Duodenal mucosa (tissue), 2 donors: ENCODE measurements at regions not wholly inside any gene's neighbourhood (a gene's known extent, or its start where the extent isn't known, plus 50 kb on each side); places are given as distances from the start of the nearest gene placed in this dataset.

Experiments used
- H3K27ac ChIP-seq: one replicate; pipeline ENCODE4 v1.7.0; 2013; ENCODE audit warnings: low read depth, low read length
- H3K27me3 ChIP-seq, 2 donors: one replicate each; pipeline ENCODE4 v1.7.0; 2013; ENCODE audit warnings: low read length in 2 of 2, control low read depth in 1 of 2; ENCODE audit not compliant: insufficient read depth in 2 of 2, control insufficient read depth in 1 of 2
- H3K36me3 ChIP-seq, 2 donors: one replicate each; pipeline ENCODE4 v1.7.0; 2013; ENCODE audit warnings: low read length in 2 of 2, control low read depth in 1 of 2; ENCODE audit not compliant: insufficient read depth in 2 of 2, control insufficient read depth in 1 of 2
- H3K4me1 ChIP-seq, 2 donors: one replicate each; pipeline ENCODE4 v1.7.0; 2013; ENCODE audit warnings: low read length in 2 of 2, control low read depth in 1 of 2; ENCODE audit not compliant: insufficient read depth in 2 of 2, control insufficient read depth in 1 of 2
- H3K4me3 ChIP-seq, 2 donors: one replicate each; pipeline ENCODE4 v1.7.0; 2013; ENCODE audit warnings: low read length in 2 of 2, low read depth in 1 of 2
- H3K9ac ChIP-seq, 2 donors: one replicate each; pipeline ENCODE4 v1.7.0; 2013; ENCODE audit warnings: low read length in 2 of 2, low read depth in 1 of 2
- H3K9me3 ChIP-seq, 2 donors: one replicate each; pipeline ENCODE4 v1.7.0; 2013; ENCODE audit warnings: low read length in 2 of 2, control low read depth in 1 of 2; ENCODE audit not compliant: control insufficient read depth in 1 of 2

DNA sequence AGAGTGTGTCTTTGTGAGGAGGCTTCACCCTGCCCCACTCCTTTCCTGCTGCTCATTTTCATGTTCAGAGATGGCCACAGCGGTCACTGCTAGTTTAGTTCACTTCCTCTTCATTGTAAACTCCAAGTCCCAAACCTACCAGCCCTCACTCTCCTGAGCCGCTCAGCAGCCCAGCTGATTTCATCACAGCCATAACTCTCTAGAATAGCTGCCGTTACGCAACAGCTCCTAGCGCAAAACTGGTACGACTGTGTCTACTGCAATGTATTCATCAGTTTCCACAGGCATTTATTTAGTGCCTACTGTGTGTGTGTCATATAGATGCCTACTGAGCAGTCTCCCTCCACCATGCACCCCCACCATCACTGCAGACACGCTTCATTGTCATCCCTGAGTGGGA is 233.5 kb upstream of the RPL38 start:
- Histone ChIP-seq H3K27ac (no peak overlapping the region), H3K36me3 (no peaks in the 10 kb centered on the region), H3K4me3 (no peak overlapping the region), H3K9me3 (no peaks in the 10 kb centered on the region), H3K4me1 (no peaks in the 10 kb centered on the region), H3K27me3 (peaks cover 3 to 24% of the 10 kb centered on the region in 2 donors), H3K9ac (no peak overlapping the region)

DNA sequence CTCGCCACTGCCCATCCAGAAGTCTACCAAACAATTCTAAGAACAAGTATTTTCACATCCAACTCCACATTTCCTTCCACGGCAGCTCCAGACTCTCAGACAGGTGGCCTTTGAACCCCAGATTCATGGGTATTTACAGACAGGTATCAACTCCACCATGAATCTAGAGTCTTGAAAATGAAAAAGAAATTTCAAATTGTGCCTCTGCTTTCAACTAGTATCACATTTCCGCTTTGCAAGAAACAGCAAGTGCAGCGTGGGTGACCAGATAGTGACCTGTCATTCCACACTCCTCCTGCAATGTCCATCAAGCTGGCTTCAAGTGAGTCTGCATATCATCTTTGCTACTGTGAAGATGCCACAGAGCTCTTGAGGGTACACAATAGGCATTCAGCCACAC is 232.4 kb upstream of the RPL38 start:
- H3K4me3 ChIP-seq, result no peak overlapping the region
- no peaks in the 10 kb centered on the region for H3K9me3 ChIP-seq
- H3K27ac ChIP-seq, result no peak overlapping the region
- no peaks in the 10 kb centered on the region for H3K36me3 ChIP-seq
- no peaks in the 10 kb centered on the region for H3K4me1 ChIP-seq
- no peak overlapping the region for H3K9ac ChIP-seq
- peaks cover 3 to 24% of the 10 kb centered on the region in 2 donors for H3K27me3 ChIP-seq

GRCh38 chr17:73972056-73972455 is 231.4 kb upstream of the RPL38 start:
- Histone ChIP-seq H3K36me3 (no peaks in the 10 kb centered on the region), H3K9me3 (no peaks in the 10 kb centered on the region), H3K27ac (no peak overlapping the region), H3K27me3 (peaks cover 2 to 24% of the 10 kb centered on the region in 2 donors), H3K4me1 (no peaks in the 10 kb centered on the region), H3K4me3 (no peak overlapping the region), H3K9ac (no peak overlapping the region)

DNA sequence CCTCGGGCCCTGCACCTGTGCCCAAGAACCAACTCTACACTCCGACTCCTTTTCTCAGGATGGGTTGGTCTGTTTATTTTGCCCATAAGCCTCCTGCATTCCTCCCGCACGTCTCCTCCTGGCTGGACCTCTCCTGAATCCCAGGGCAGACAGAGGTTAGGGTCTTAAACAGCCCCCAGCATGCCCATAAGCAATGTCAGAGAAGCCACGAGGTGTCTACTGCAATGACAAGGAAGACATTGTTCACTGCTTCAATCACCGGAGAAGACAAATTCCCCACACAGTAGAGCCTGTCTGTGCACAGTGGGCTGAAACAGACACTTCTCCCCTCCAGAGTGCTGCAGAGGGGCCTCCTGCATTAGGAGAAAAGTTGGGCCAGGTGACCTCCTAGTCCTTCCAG is 230.6 kb upstream of the RPL38 start:
- Histone ChIP-seq H3K9ac (no peak overlapping the region), H3K27ac (no peak overlapping the region), H3K27me3 (peaks cover 4 to 24% of the 10 kb centered on the region in 2 donors), H3K9me3 (no peaks in the 10 kb centered on the region), H3K36me3 (no peaks in the 10 kb centered on the region), H3K4me1 (no peaks in the 10 kb centered on the region), H3K4me3 (no peak overlapping the region)

- no peak overlapping the region for H3K4me3 ChIP-seq
- no peak overlapping the region for H3K9ac ChIP-seq
- no peaks in the 10 kb centered on the region for H3K9me3 ChIP-seq
- peaks cover 4 to 20% of the 10 kb centered on the region in 2 donors for H3K27me3 ChIP-seq
- no peaks in the 10 kb centered on the region for H3K4me1 ChIP-seq
- no peaks in the 10 kb centered on the region for H3K36me3 ChIP-seq
- H3K27ac ChIP-seq, result no peak overlapping the region
These were observed 229.7 kb upstream of the RPL38 start for GRCh38 chr17:73973586-73974409.

DNA sequence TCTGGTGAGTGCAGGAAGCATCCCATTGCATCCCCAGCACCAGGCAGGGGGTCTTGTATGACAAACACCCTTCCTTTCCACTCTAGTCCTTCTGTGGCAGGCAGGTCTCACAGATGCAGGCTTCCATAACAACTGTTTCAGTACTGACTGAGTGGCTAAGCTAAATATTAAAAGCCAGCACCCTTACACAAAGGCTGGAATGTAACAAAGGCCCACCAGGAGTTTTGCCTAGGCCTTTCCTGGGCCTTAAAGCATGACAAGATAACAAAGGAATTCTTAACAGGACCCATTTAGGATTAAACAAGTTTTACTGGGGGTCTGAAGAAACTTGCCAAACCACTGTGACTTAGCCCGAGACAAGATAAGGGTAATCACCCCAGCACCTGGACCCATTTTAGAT is 228.9 kb upstream of the RPL38 start:
- Histone ChIP-seq H3K36me3 (no peaks in the 10 kb centered on the region), H3K4me1 (no peaks in the 10 kb centered on the region), H3K27ac (no peak overlapping the region), H3K9ac (no peak overlapping the region), H3K4me3 (no peak overlapping the region), H3K27me3 (peaks cover 4 to 18% of the 10 kb centered on the region in 2 donors), H3K9me3 (no peaks in the 10 kb centered on the region)

GRCh38 chr17:73976147-73976546 is 227.3 kb upstream of the RPL38 start:
- Histone ChIP-seq H3K27ac (no peak overlapping the region), H3K36me3 (no peaks in the 10 kb centered on the region), H3K9ac (no peak overlapping the region), H3K4me3 (no peak overlapping the region), H3K9me3 (no peaks in the 10 kb centered on the region), H3K27me3 (peaks cover 4 to 11% of the 10 kb centered on the region in 2 donors), H3K4me1 (no peaks in the 10 kb centered on the region)

- no peaks in the 10 kb centered on the region for H3K36me3 ChIP-seq
- no peak overlapping the region for H3K4me3 ChIP-seq
- H3K27ac ChIP-seq, result no peak overlapping the region
- H3K9me3 ChIP-seq, result no peaks in the 10 kb centered on the region
- no peak overlapping the region for H3K9ac ChIP-seq
- no peaks in the 10 kb centered on the region for H3K4me1 ChIP-seq
- peaks cover 4 to 10% of the 10 kb centered on the region in 2 donors for H3K27me3 ChIP-seq
These were observed 226.6 kb upstream of the RPL38 start for GRCh38 chr17:73976676-73977521.

DNA sequence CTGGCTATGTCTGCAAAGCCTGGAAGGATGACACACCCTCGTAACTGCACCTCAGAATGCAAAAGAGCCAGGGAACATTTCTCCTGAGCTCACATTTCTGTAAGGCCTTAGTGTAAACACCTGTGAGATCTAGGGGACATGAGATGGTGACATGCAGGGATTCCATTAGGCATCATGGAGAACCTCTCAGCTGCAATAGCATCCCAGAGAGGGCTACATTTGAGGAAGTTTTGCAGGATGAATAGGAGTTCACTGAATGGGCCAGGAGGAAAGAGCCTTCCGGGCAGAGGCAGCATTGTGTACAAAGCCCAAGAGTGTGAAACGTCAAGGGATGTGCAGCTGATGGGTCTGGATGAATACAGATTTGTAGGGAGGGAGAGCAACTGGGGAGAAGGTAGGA is 223.0 kb upstream of the RPL38 start:
- no peaks in the 10 kb centered on the region for H3K9me3 ChIP-seq
- peaks cover 4 to 6% of the 10 kb centered on the region in 2 donors for H3K27me3 ChIP-seq
- H3K4me3 ChIP-seq, result no peak overlapping the region
- no peak overlapping the region for H3K9ac ChIP-seq
- H3K36me3 ChIP-seq, result no peaks in the 10 kb centered on the region
- H3K4me1 ChIP-seq, result peaks cover 0 to 6% of the 10 kb centered on the region in 2 donors
- H3K27ac ChIP-seq, result no peak overlapping the region

DNA sequence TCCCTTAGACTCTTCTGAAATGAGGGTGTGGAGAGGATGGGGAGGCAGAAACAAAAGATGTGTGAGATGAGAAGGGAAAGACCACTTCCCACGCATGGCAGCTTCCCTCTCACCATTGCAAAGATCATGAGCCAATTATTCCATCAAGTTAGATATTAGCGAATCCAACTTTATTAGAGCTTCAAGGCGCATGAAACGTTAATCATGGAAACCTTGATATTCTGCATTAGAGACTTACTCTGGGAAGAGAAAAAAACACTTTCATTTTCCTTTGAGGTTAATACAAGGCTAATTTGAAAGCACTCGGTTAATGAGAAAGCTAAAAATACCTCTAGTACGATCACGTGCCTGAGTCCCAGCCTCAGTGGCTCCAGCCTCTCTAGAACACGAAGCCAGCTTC is 220.6 kb upstream of the RPL38 start:
- Histone ChIP-seq H3K36me3 (no peaks in the 10 kb centered on the region), H3K4me3 (no peak overlapping the region), H3K9ac (no peak overlapping the region), H3K9me3 (no peaks in the 10 kb centered on the region), H3K27ac (no peak overlapping the region), H3K4me1 (peaks cover 0 to 6% of the 10 kb centered on the region in 2 donors), H3K27me3 (peaks cover 0 to 6% of the 10 kb centered on the region in 2 donors)
